GM19023 (cell line): ENCODE measurements at regions not wholly inside any gene's neighbourhood (a gene's known extent, or its start where the extent isn't known, plus 50 kb on each side); places are given as distances from the start of the nearest gene placed in this dataset.
"Not testable (repeated sequence)": the region's sequence is repeated elsewhere in the genome, so short reads cannot be mapped to it uniquely, and the experiment has no call there.

Source experiments
- ATAC-seq: cut with Tn5 transposase; IDR thresholded peaks from one replicate; pipeline ENCODE4 v1.9.1; 2021; ENCODE audit warnings: mild to moderate bottlenecking, moderate library complexity; ENCODE audit not compliant: unreplicated experiment

GRCh38 chr2:138066139-138066806 is 102.0 kb downstream of the HNMT start:
- ATAC-seq: no peak

- no peak for ATAC-seq
Measured at GRCh38 chr2:138066841-138067240, 102.6 kb downstream of the HNMT start.

- ATAC-seq: not testable (repeated sequence)
Measured at GRCh38 chr2:138068669-138069068, 104.4 kb downstream of the HNMT start.

GRCh38 chr2:138071042-138071719 is 106.9 kb downstream of the HNMT start:
- ATAC-seq: not testable (repeated sequence)

GRCh38 chr2:138071720-138072719 is 107.7 kb downstream of the HNMT start:
- no peak for ATAC-seq

GRCh38 chr2:138078153-138078552 is 113.9 kb downstream of the HNMT start:
- no peak for ATAC-seq

- no peak for ATAC-seq
Measured at GRCh38 chr2:138079976-138080375, 115.7 kb downstream of the HNMT start.

- no peak for ATAC-seq
Measured at GRCh38 chr2:138081225-138082073, 117.2 kb downstream of the HNMT start.

- ATAC-seq: no peak
Measured at GRCh38 chr2:138084206-138084605, 119.9 kb downstream of the HNMT start.

GRCh38 chr2:138085441-138085840 is 121.2 kb downstream of the HNMT start:
- not testable (repeated sequence) for ATAC-seq

GRCh38 chr2:138086576-138086975 is 122.3 kb downstream of the HNMT start:
- ATAC-seq: no peak

GRCh38 chr2:138087751-138088593 is 123.7 kb downstream of the HNMT start:
- ATAC-seq: no peak

- peak; percentile 81 for ATAC-seq
Measured at GRCh38 chr2:138090330-138090729, 126.1 kb downstream of the HNMT start.

GRCh38 chr2:138093455-138093854 is 129.2 kb downstream of the HNMT start:
- ATAC-seq: no peak

GRCh38 chr2:138094031-138094430 is 129.8 kb downstream of the HNMT start:
- no peak for ATAC-seq

- ATAC-seq: no peak
Measured at GRCh38 chr2:138095336-138095735, 131.1 kb downstream of the HNMT start.

GRCh38 chr2:138099288-138099687 is 135.0 kb downstream of the HNMT start:
- not testable (repeated sequence) for ATAC-seq

- ATAC-seq: no peak
Measured at GRCh38 chr2:138101718-138102117, 137.4 kb downstream of the HNMT start.

- ATAC-seq: no peak
Measured at GRCh38 chr2:138102664-138103063, 138.4 kb downstream of the HNMT start.

GRCh38 chr2:138103156-138103555 is 138.9 kb downstream of the HNMT start:
- no peak for ATAC-seq
